ENCODE measurements at regions not wholly inside any gene's neighbourhood (a gene's known extent, or its start where the extent isn't known, plus 50 kb on each side); places are given as distances from the start of the nearest gene placed in this dataset.

GRCh38 chr1:57612833-57613232 is 189.0 kb upstream of the DAB1 start:
- no peak for TF ChIP-seq CTCF (IDR thresholded peaks at IDR 0.05)
- no peak for TF ChIP-seq POLR2A (IDR thresholded peaks at IDR 0.05)
